CD14-positive monocyte (primary cell): ENCODE measurements at regions not wholly inside any gene's neighbourhood (a gene's known extent, or its start where the extent isn't known, plus 50 kb on each side); places are given as distances from the start of the nearest gene placed in this dataset.

Source experiments
- DNase-seq, 3 donors: peaks; one replicate each; pipeline ENCODE4 v3.0.0-alpha.2; 2011 to 2022
- H2AFZ ChIP-seq: 2 replicates; pipeline ENCODE4 v1.6.0; 2012; ENCODE audit warnings: mild to moderate bottlenecking, low read depth, low read length, inconsistent platforms; ENCODE audit not compliant: insufficient read depth, poor library complexity, severe bottlenecking
- H3K27ac ChIP-seq, 2 donors: 1 replicate in 1 of 2; 2 replicates in 1 of 2; pipeline ENCODE4 v1.5.1; 2012 to 2013; ENCODE audit warnings: low read length in 2 of 2, control low read depth in 1 of 2, inconsistent platforms in 1 of 2, low read depth in 1 of 2, mild to moderate bottlenecking in 1 of 2
- H3K27me3 ChIP-seq, 2 donors: one replicate each; pipeline versions ENCODE4 v1.6.0 to v1.6.1; 2011 to 2013; ENCODE audit warnings: low read length in 2 of 2; ENCODE audit not compliant: control insufficient read depth in 2 of 2, insufficient read depth in 2 of 2
- H3K36me3 ChIP-seq, 2 donors: replicated peaks in 1 of 2; 1 replicate in 1 of 2; 2 replicates in 1 of 2; pipeline versions ENCODE4 v1.5.1 to v1.6.1; 2012 to 2013; ENCODE audit warnings: low read length in 2 of 2, control low read depth in 1 of 2, inconsistent platforms in 1 of 2, mild to moderate bottlenecking in 1 of 2; ENCODE audit not compliant: insufficient read depth in 2 of 2, control insufficient read depth in 1 of 2
- H3K4me1 ChIP-seq, 2 donors: 1 replicate in 1 of 2; 2 replicates in 1 of 2; pipeline versions ENCODE4 v1.5.1 to v1.6.1; 2012 to 2013; ENCODE audit warnings: low read length in 2 of 2, control low read depth in 1 of 2, inconsistent platforms in 1 of 2, mild to moderate bottlenecking in 1 of 2, moderate library complexity in 1 of 2; ENCODE audit not compliant: insufficient read depth in 2 of 2, control insufficient read depth in 1 of 2
- H3K4me2 ChIP-seq: replicated peaks from 2 replicates; pipeline ENCODE3; 2012; ENCODE audit warnings: low read length, moderate library complexity, mild to moderate bottlenecking; ENCODE audit not compliant: poor library complexity, severe bottlenecking; ENCODE audit errors: extremely low read depth
- H3K4me3 ChIP-seq, 3 experiments: fragments of 200-600 bp in 1 of 3; sonication (generic) in 1 of 3; replicated peaks in 1 of 3; 1 replicate in 2 of 3; 2 replicates in 1 of 3; pipeline ENCODE4 v1.5.1; 2011 to 2013; ENCODE audit warnings: low read length in 3 of 3, mild to moderate bottlenecking in 3 of 3, control low read depth in 2 of 3, low read depth in 2 of 3, inconsistent platforms in 1 of 3, moderate library complexity in 1 of 3
- H3K79me2 ChIP-seq: 2 replicates; pipeline ENCODE4 v1.6.0; 2012; ENCODE audit warnings: mild to moderate bottlenecking, control low read depth, inconsistent platforms, low read length, moderate library complexity; ENCODE audit not compliant: insufficient read depth
- H3K9ac ChIP-seq: 2 replicates; pipeline ENCODE4 v1.6.0; 2017; ENCODE audit warnings: low read length, mild to moderate bottlenecking; ENCODE audit not compliant: insufficient read depth, poor library complexity, severe bottlenecking
- H3K9me3 ChIP-seq, 2 donors: replicated peaks in 1 of 2; 1 replicate in 1 of 2; 2 replicates in 1 of 2; pipeline versions ENCODE4 v1.5.1 to v1.6.1; 2012 to 2013; ENCODE audit warnings: low read length in 2 of 2, control low read depth in 1 of 2; ENCODE audit not compliant: control insufficient read depth in 1 of 2, insufficient read depth in 1 of 2
- H4K20me1 ChIP-seq: 2 replicates; pipeline ENCODE4 v1.6.0; 2012; ENCODE audit warnings: mild to moderate bottlenecking, low read length, control low read depth, moderate library complexity; ENCODE audit not compliant: insufficient read depth
- H3K27ac Mint-ChIP-seq, 7 donors: one replicate each; pipeline ENCODE4 v1.8.0; 2020; ENCODE audit warnings: mild to moderate bottlenecking in 7 of 7, mixed read lengths in 7 of 7, moderate library complexity in 6 of 7, inconsistent platforms in 2 of 7
- H3K27me3 Mint-ChIP-seq, 3 donors: one replicate each; pipeline ENCODE4 v1.8.0; 2021 to 2022; ENCODE audit warnings: low read depth in 3 of 3, mild to moderate bottlenecking in 3 of 3, mixed read lengths in 3 of 3, moderate library complexity in 3 of 3, inconsistent platforms in 1 of 3
- H3K36me3 Mint-ChIP-seq, 2 donors: one replicate each; pipeline ENCODE4 v1.8.0; 2020; ENCODE audit warnings: mixed read lengths in 2 of 2, inconsistent platforms in 1 of 2, mild to moderate bottlenecking in 1 of 2
- H3K4me1 Mint-ChIP-seq: one replicate; pipeline ENCODE4 v1.8.0; 2020; ENCODE audit warnings: mild to moderate bottlenecking, mixed read lengths
- H3K4me3 Mint-ChIP-seq, 2 donors: one replicate each; pipeline ENCODE4 v1.8.0; 2020; ENCODE audit warnings: mild to moderate bottlenecking in 2 of 2, mixed read lengths in 2 of 2, moderate library complexity in 1 of 2
- H3K9me3 Mint-ChIP-seq, 7 donors: one replicate each; pipeline ENCODE4 v1.8.0; 2020 to 2022; ENCODE audit warnings: mixed read lengths in 7 of 7, mild to moderate bottlenecking in 6 of 7, moderate library complexity in 6 of 7, inconsistent platforms in 2 of 7
- CTCF ChIP-seq: fragments of 200-600 bp; IDR thresholded peaks from one replicate; pipeline ENCODE4 v1.8.0; 2022; ENCODE audit warnings: antibody characterized with exemption, mild to moderate bottlenecking
- WGBS: methylation state at CpG from one replicate; pipeline ENCODE4 v1.1.5; 2013; ENCODE audit warnings: missing lambda C conversion rate; ENCODE audit not compliant: insufficient coverage; 5-methylcytosine and 5-hydroxymethylcytosine counted together
- intact Hi-C, 2 donors: fragments of 100-400 bp; cut with micrococcal nuclease; formaldehyde crosslinking; loops; one replicate each; pipeline versions ENCODE4 v1.15.0 to v1.15.1; 2023

GRCh38 chr2:206855585-206856433 is 83.5 kb upstream of the CPO start:
- no peaks in the 10 kb centered on the region for H3K9me3 Mint-ChIP-seq
- Histone ChIP-seq H3K4me1 (no peaks in the 10 kb centered on the region), H3K4me2 (no peak overlapping the region), H3K4me3 (no peak overlapping the region), H4K20me1 (no peaks in the 10 kb centered on the region), H3K27ac (no peak overlapping the region), H2AFZ (no peak overlapping the region), H3K36me3 (no peaks in the 10 kb centered on the region), H3K79me2 (no peaks in the 10 kb centered on the region), H3K27me3 (no peaks in the 10 kb centered on the region), H3K9ac (no peak overlapping the region), H3K9me3 (no peaks in the 10 kb centered on the region)
- peaks cover 0 to 2% (median 0%) of the 10 kb centered on the region in 3 donors for H3K27me3 Mint-ChIP-seq
- no peak for TF ChIP-seq CTCF
- no peak overlapping the region for H3K4me3 Mint-ChIP-seq
- 83% methylated on average over 5 of the region's 10 CpGs for WGBS
- no peaks in the 10 kb centered on the region for H3K36me3 Mint-ChIP-seq
- DNase-seq: no peak
- no peak overlapping the region for H3K27ac Mint-ChIP-seq
- intact Hi-C loops: no loop called here
- H3K4me1 Mint-ChIP-seq: peaks cover 5% of the 10 kb centered on the region

DNA sequence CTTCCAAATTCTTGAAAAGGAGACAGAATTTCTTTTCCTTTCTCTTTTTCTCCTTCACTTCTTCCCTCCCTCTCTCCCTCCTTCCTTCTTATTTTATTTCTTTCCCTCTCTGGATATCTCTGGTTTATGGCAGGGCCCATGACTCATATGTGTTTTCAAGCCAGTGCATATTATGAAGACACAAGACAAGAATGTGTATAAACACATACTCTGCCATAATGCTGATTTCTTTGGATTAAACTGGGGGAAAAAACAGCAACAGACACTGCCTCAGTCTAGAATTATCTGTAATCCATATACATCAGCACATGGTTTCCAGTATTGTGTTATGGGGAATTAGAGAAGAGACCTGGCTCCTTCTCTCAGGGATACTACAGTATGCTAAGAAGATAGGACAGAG is 82.8 kb upstream of the CPO start:
- no peaks in the 10 kb centered on the region for H3K36me3 ChIP-seq
- no peak overlapping the region for H3K4me3 Mint-ChIP-seq
- H3K36me3 Mint-ChIP-seq: no peaks in the 10 kb centered on the region
- H3K4me1 ChIP-seq: no peaks in the 10 kb centered on the region
- H3K27me3 Mint-ChIP-seq: peaks cover 0 to 2% (median 0%) of the 10 kb centered on the region in 3 donors
- no peak overlapping the region for H3K9ac ChIP-seq
- peaks cover 5% of the 10 kb centered on the region for H3K4me1 Mint-ChIP-seq
- H3K27ac ChIP-seq: no peak overlapping the region
- H4K20me1 ChIP-seq: no peaks in the 10 kb centered on the region
- no peak overlapping the region for H3K4me2 ChIP-seq
- H3K27me3 ChIP-seq: no peaks in the 10 kb centered on the region
- H3K79me2 ChIP-seq: no peaks in the 10 kb centered on the region
- no peak for DNase-seq
- no peaks in the 10 kb centered on the region for H3K9me3 Mint-ChIP-seq
- no peak overlapping the region for H3K27ac Mint-ChIP-seq
- H3K9me3 ChIP-seq: no peaks in the 10 kb centered on the region
- H3K4me3 ChIP-seq: no peak overlapping the region
- no peak overlapping the region for H2AFZ ChIP-seq
- intact Hi-C loops: no loop called here
- no peak for TF ChIP-seq CTCF
